Sigmoid colon (tissue), 6 donors: ENCODE measurements at regions not wholly inside any gene's neighbourhood (a gene's known extent, or its start where the extent isn't known, plus 50 kb on each side); places are given as distances from the start of the nearest gene placed in this dataset.

ENCODE experiments used
- DNase-seq: peaks from one replicate; pipeline ENCODE4 v3.0.0-alpha.2; 2019
- H3K27ac ChIP-seq, 4 donors: fragments of 200-600 bp; sonication (generic); one replicate each; pipeline ENCODE4 v1.5.1; 2016 to 2019; ENCODE audit warnings: mild to moderate bottlenecking in 1 of 4
- H3K27me3 ChIP-seq, 3 donors: fragments of 200-600 bp; sonication (generic); one replicate each; pipeline ENCODE4 v1.5.1; 2019; ENCODE audit warnings: mild to moderate bottlenecking in 1 of 3
- H3K36me3 ChIP-seq, 4 donors: fragments of 200-600 bp; sonication (generic); one replicate each; pipeline ENCODE4 v1.5.1; 2016 to 2019
- H3K4me1 ChIP-seq, 4 donors: fragments of 200-600 bp; sonication (generic); one replicate each; pipeline ENCODE4 v1.5.1; 2017 to 2019
- H3K4me3 ChIP-seq, 4 donors: fragments of 200-600 bp; sonication (generic); one replicate each; pipeline ENCODE4 v1.5.1; 2017 to 2019; ENCODE audit warnings: mild to moderate bottlenecking in 2 of 4, moderate library complexity in 1 of 4
- H3K9me3 ChIP-seq, 4 donors: fragments of 200-600 bp in 3 of 4; sonication (generic) in 3 of 4; one replicate each; pipeline versions ENCODE4 v1.5.1 to v1.6.1; 2013 to 2019
- EP300 ChIP-seq, 4 donors: sonication (generic); formaldehyde crosslinking; IDR thresholded peaks; one replicate each; pipeline ENCODE4 v1.6.1; 2017; ENCODE audit warnings: antibody characterized with exemption in 4 of 4
- POLR2A ChIP-seq, 2 donors: fragments of 450-650 bp; IDR thresholded peaks; one replicate each; pipeline ENCODE4 v1.6.1; 2016; ENCODE audit warnings: antibody characterized with exemption in 2 of 2, mild to moderate bottlenecking in 2 of 2, moderate library complexity in 2 of 2
- POLR2AphosphoS5 ChIP-seq, 4 donors: sonication (generic); formaldehyde crosslinking; IDR thresholded peaks; one replicate each; pipeline ENCODE4 v1.6.1; 2017; ENCODE audit warnings: antibody characterized with exemption in 4 of 4
- WGBS, 2 donors: extraction: QIAGEN DNeasy Blood & Tissue Kit; methylation state at CpG; one replicate each; pipeline ENCODE4 v1.1.7; 2013; 5-methylcytosine and 5-hydroxymethylcytosine counted together
- intact Hi-C: fragments of 100-400 bp; cut with DNase I; formaldehyde crosslinking; loops from one replicate; pipeline ENCODE4 v1.15.1; 2023
- TF ChIP-seq, protein P1 (sequence below), 4 experiments: fragments of 450-650 bp in 3 of 4; fragments of 200-600 bp in 1 of 4; IDR thresholded peaks; one replicate each; pipeline ENCODE4 v1.5.1; 2016 to 2019; ENCODE audit warnings: antibody characterized with exemption in 4 of 4, mild to moderate bottlenecking in 3 of 4, moderate library complexity in 2 of 4
- donor health status: healthy with polysubstance abuse.
- donor health status: healthy.

DNA sequence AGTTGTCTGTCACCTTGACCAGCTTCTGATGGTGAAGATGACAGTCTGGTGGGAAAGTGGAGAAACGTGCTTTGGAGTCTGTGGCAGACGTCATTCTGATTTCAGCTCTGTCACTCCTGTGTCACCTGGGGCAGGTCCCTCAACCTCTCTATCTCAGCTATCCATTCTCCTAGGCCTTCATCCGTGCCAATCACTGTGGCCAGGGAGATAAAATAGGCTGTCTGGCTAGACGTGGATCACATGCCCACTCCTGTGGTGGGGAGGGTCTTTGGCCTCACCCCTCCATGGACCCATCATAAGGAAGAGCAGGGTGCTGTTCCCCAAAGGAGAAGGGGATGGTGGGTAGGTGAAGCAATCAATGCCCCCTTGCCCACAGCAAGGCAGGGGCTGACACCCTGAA is 140.3 kb downstream of the ACTL8 start:
- intact Hi-C loops = no loop called here
- no peak for DNase-seq
- H3K36me3 ChIP-seq = no peaks in the 10 kb centered on the region
- H3K27me3 ChIP-seq = no peaks in the 10 kb centered on the region
- 72 to 77% methylated on average over 4 of the region's 4 CpGs for WGBS, 2 donors
- peaks cover 0 to 20% (median 14%) of the 10 kb centered on the region in 4 donors for H3K4me1 ChIP-seq
- no peak overlapping the region for H3K27ac ChIP-seq
- TF ChIP-seq POLR2AphosphoS5 (IDR thresholded peaks at IDR 0.05) (no peak), EP300 (IDR thresholded peaks at IDR 0.05) (no peak), POLR2A (IDR thresholded peaks at IDR 0.05) (no peak)
- TF ChIP-seq, protein P1, sequence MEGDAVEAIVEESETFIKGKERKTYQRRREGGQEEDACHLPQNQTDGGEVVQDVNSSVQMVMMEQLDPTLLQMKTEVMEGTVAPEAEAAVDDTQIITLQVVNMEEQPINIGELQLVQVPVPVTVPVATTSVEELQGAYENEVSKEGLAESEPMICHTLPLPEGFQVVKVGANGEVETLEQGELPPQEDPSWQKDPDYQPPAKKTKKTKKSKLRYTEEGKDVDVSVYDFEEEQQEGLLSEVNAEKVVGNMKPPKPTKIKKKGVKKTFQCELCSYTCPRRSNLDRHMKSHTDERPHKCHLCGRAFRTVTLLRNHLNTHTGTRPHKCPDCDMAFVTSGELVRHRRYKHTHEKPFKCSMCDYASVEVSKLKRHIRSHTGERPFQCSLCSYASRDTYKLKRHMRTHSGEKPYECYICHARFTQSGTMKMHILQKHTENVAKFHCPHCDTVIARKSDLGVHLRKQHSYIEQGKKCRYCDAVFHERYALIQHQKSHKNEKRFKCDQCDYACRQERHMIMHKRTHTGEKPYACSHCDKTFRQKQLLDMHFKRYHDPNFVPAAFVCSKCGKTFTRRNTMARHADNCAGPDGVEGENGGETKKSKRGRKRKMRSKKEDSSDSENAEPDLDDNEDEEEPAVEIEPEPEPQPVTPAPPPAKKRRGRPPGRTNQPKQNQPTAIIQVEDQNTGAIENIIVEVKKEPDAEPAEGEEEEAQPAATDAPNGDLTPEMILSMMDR (IDR thresholded peaks at IDR 0.05) = no peak
- no peaks in the 10 kb centered on the region for H3K9me3 ChIP-seq
- H3K4me3 ChIP-seq = no peak overlapping the region

DNA sequence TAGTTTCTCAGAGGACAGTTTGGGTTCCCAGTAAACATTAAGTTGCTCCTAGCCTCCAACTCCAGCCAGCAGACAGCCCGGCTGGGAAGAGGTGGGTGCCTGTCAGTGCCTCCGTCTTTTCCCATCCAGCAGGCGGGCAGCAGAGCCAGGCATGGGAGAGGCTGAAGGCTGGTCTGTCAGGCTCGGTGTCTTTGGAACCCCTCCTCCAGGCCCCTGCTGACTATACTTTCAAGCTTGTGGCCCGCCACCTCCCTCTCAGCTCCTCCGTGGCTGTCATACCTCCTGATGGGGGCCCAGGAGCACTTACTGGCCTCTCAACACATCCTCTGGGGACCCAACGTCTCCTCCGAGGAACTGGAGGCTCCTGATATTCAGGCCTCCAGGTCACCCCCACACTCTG is 140.9 kb downstream of the ACTL8 start:
- H3K9me3 ChIP-seq = no peaks in the 10 kb centered on the region
- WGBS, 2 donors = 80 to 91% methylated on average over 8 of the region's 8 CpGs
- no peaks in the 10 kb centered on the region for H3K27me3 ChIP-seq
- H3K4me1 ChIP-seq = peaks cover 0 to 14% (median 8%) of the 10 kb centered on the region in 4 donors
- TF ChIP-seq, protein P1 (IDR thresholded peaks at IDR 0.05) = no peak
- no peak for TF ChIP-seq POLR2A (IDR thresholded peaks at IDR 0.05)
- TF ChIP-seq EP300 (IDR thresholded peaks at IDR 0.05) = no peak
- no peak for TF ChIP-seq POLR2AphosphoS5 (IDR thresholded peaks at IDR 0.05)
- intact Hi-C loops = no loop called here
- DNase-seq = no peak
- no peak overlapping the region for H3K27ac ChIP-seq
- H3K4me3 ChIP-seq = no peak overlapping the region
- H3K36me3 ChIP-seq = no peaks in the 10 kb centered on the region

DNA sequence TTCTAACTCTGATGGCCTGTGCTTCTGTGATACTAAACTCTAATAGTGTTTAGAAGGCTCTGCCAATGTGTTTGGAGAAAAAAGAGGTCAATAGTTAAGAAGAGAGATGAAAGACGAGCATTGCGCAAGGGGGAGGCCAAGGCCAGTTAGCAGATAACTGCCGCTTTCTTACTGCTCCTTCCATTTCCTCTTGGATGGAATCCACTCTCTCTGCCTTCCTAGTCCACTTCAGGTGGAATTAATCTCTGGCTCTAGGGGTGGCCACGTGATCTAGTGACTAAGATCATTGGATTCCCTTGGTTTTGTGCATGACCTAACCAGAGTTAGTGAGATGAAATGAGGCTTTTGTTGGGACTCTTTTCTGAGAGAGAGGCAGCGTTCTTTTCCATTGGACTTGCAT is 148.3 kb downstream of the ACTL8 start:
- Histone ChIP-seq H3K27ac (no peak overlapping the region), H3K4me1 (peaks cover 0 to 3% (median 0%) of the 10 kb centered on the region in 4 donors), H3K9me3 (peaks cover 0 to 6% (median 0%) of the 10 kb centered on the region in 4 donors), H3K36me3 (no peaks in the 10 kb centered on the region), H3K4me3 (no peak overlapping the region), H3K27me3 (peaks cover 0 to 22% (median 0%) of the 10 kb centered on the region in 3 donors)
- no peak for DNase-seq
- 49 to 68% methylated on average over 5 of the region's 5 CpGs for WGBS, 2 donors
- TF ChIP-seq, protein P1 (IDR thresholded peaks at IDR 0.05) = no peak
- no peak for TF ChIP-seq EP300 (IDR thresholded peaks at IDR 0.05)
- TF ChIP-seq POLR2A (IDR thresholded peaks at IDR 0.05) = no peak
- no peak for TF ChIP-seq POLR2AphosphoS5 (IDR thresholded peaks at IDR 0.05)
- intact Hi-C loops = no loop called here

DNA sequence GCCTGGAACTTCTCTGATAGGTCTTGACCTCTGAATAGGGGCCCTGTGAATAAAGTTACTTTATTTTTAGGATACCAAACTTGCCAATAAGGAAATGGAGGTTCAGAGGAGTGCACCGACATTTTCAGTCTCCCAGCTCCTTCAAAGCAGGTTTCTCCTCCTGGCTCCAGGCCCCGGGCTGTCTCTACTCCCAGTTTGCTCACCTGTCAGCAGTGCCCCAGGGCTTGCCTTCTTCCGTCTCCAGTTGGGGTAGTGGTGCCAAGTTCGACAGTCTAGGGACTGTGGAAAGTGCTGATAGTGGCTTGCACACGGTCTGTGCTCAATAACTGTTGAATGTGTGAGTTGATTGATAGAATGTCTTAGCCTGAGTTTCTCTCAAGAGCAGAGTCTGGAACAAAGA is 149.2 kb downstream of the ACTL8 start:
- intact Hi-C loops = no loop called here
- TF ChIP-seq, protein P1 (IDR thresholded peaks at IDR 0.05) = no peak
- no peak for TF ChIP-seq POLR2AphosphoS5 (IDR thresholded peaks at IDR 0.05)
- TF ChIP-seq EP300 (IDR thresholded peaks at IDR 0.05) = no peak
- TF ChIP-seq POLR2A (IDR thresholded peaks at IDR 0.05) = no peak
- no peak for DNase-seq
- Histone ChIP-seq H3K9me3 (peaks cover 0 to 6% (median 0%) of the 10 kb centered on the region in 4 donors), H3K4me3 (no peak overlapping the region), H3K36me3 (no peaks in the 10 kb centered on the region), H3K4me1 (peaks cover 0 to 3% (median 0%) of the 10 kb centered on the region in 4 donors), H3K27ac (no peak overlapping the region), H3K27me3 (peaks cover 0 to 23% (median 0%) of the 10 kb centered on the region in 3 donors)
- 6 to 23% methylated on average over 5 of the region's 5 CpGs for WGBS, 2 donors

DNA sequence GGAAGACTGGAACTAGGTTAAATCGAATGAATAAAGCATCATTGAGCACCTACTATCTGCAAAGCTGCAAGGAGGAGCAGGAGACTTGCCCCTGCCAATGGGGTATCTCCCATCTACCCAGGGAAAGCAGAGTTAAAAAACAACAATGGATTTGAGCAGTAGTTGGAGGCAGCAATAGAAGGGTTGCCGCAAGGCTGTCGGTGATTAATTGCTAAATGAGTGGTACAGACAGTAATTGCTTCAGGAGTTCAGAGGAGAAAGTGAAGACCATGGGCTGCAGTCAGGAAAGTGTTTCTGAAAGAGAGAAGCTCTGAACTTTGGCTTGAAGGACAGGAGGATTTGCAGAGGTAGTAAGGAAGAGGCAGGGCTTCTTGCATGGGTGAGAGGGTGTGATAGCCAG is 152.9 kb downstream of the ACTL8 start:
- WGBS, 2 donors = 54 to 78% methylated on average over 3 of the region's 3 CpGs

More for the DNA sequence above, 152.9 kb downstream of the ACTL8 start:
- H3K4me1 ChIP-seq = peaks cover 0 to 3% (median 0%) of the 10 kb centered on the region in 4 donors
- no peak for DNase-seq
- no peak overlapping the region for H3K4me3 ChIP-seq
- H3K27ac ChIP-seq = no peak overlapping the region
- no peaks in the 10 kb centered on the region for H3K36me3 ChIP-seq
- intact Hi-C loops = no loop called here
- TF ChIP-seq POLR2AphosphoS5 (IDR thresholded peaks at IDR 0.05) (no peak), POLR2A (IDR thresholded peaks at IDR 0.05) (no peak), EP300 (IDR thresholded peaks at IDR 0.05) (no peak)
- TF ChIP-seq, protein P1 (IDR thresholded peaks at IDR 0.05) = no peak
- peaks cover 0 to 6% (median 0%) of the 10 kb centered on the region in 4 donors for H3K9me3 ChIP-seq
- peaks cover 0 to 47% (median 5%) of the 10 kb centered on the region in 3 donors for H3K27me3 ChIP-seq
